CD4-positive, alpha-beta T cell treated with Interleukin-10 for 1 hour (primary cell): ENCODE measurements at regions not wholly inside any gene's neighbourhood (a gene's known extent, or its start where the extent isn't known, plus 50 kb on each side); places are given as distances from the start of the nearest gene placed in this dataset.

Source experiments
- DNase-seq: peaks from one replicate; pipeline ENCODE4 v3.0.0-alpha.2; 2020

- no peak for DNase-seq
Measured at GRCh38 chr6:138011413-138011812, 95.8 kb downstream of the PERP start.

- DNase-seq, result no peak
Measured at GRCh38 chr6:138012682-138013081, 94.5 kb downstream of the PERP start.

GRCh38 chr6:138013959-138014358, 93.3 kb downstream of the PERP start:
- DNase-seq, result no peak

DNA sequence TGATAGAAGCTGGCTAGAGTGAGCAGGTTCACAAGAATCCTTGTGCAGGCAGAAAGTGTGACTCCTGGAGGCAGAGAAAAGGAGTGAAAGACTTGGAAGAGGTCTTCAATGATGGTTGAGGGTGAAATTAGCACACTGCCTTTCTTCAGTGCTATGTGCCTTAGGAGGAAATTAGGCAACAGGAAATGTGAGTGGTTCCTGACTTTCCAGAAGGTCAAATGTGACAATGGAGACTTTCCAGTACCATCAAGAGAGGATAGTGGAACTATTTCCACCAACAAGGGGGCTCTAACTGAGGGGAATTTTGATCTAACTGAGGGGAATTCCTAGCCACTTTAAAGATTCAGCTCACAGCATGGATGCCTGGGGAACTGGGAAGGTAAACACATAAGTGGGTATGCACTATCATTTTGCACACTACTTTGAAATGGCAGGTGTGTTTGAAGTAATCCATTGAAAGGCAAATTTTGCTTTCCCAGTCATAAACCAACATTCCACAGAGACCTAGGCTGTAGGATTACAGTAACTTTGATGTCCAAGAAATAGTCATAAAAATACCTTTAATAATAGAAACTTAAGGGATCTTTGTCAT, 90.0 kb downstream of the PERP start:
- DNase-seq, result no peak

DNA sequence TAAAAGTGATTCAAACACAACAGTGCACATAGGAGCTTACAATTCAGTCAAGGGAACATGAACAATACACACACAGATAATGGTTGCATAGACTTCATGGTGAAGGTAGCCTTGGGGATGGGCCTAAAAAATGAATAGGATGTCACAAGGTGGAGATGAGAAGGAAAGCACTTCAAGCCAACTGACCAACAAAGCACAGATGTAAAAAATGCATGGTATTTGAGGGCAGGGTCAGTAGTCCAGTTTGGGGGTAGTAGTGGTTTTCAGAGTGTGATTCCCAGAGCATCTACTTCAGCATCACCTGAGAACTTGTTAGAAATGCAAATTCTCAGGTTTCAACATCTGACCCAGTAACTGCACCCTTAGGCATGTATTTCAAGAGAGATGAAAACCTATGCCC, 88.9 kb downstream of the PERP start:
- no peak for DNase-seq

- DNase-seq, result no peak
Measured at GRCh38 chr6:138025528-138025978, 81.7 kb downstream of the PERP start.

DNA sequence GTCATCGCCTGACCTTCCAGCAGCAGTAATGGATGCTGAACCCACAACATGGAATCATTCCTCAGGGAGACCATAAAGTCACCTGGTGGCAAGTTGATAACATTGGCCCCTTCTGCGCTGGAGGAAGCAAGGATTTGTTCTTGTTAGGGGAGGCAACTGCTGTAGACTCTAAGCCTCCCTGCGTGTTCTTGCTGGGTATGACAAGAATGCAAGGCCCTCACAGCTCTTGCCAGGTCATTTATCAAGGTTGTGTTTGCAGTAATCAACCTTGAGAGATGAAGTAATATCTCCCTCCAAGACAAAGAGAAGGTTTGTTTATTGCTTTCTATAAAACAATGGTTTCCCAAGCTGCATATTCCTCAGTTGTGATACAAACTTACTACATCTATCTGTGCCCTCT, 80.9 kb downstream of the PERP start:
- DNase-seq, result no peak

GRCh38 chr6:138028893-138029292, 78.3 kb downstream of the PERP start:
- DNase-seq, result no peak

- DNase-seq, result no peak
Measured at GRCh38 chr6:138030872-138031271, 76.3 kb downstream of the PERP start.

DNA sequence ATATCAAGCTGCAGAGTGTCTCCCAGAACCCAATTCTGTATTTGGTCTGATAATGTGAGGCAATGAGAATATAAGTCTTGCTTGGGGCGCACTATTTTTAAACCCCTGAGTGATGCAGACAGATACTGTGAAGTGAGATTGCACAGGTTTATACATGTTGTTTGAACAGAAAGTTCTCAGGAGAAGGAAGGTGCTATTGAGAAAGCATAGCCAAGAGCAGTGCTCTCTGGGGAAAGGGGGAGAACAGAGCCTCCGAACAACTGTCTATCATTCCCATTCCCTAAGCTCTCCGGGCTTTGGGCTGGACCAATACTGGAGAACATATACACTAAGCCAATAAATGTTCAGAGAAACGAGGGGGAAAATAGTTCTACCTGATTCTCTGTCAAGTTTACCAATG, 75.8 kb downstream of the PERP start:
- DNase-seq, result no peak

DNA sequence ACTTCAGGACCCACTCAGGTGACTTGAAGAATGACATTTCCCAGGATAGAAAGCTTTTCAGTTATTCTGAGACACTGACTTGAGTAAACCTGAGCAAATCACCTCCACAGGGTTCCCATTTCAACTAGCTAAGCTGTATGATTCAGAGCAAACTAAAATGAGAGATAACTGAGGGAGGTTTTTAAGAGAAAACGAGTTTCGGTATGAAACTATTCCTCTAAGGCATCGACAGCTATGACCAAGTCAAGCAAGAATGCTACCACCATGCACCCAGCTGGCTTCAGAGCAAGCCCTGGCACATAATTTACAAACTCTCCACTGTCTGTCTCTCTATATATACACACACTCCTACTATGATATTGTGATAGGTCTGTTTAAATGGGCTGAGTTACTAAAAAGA, 75.4 kb downstream of the PERP start:
- no peak for DNase-seq

GRCh38 chr6:138032571-138032970, 74.6 kb downstream of the PERP start:
- no peak for DNase-seq

- DNase-seq, result no peak
Measured at GRCh38 chr6:138034229-138034628, 73.0 kb downstream of the PERP start.

DNA sequence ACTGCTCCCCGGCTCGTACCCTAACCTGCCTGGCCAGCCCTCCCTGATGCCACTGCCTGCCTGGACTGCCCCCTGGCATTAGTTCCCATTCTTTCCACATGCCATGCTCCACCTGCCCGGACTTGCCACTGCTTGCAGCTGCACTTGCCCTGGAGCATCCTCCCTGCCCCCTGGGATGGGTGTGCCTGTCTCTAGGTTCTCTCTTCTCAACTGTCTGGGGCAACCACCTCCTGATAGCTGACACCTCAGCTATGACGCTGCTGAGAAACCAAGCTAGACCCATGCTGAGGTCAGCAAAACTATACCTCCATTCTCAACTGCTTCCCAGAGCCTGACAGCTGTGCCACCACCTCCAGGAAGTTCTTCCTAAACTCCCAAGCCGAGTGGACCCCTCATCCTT, 72.1 kb downstream of the PERP start:
- no peak for DNase-seq

DNA sequence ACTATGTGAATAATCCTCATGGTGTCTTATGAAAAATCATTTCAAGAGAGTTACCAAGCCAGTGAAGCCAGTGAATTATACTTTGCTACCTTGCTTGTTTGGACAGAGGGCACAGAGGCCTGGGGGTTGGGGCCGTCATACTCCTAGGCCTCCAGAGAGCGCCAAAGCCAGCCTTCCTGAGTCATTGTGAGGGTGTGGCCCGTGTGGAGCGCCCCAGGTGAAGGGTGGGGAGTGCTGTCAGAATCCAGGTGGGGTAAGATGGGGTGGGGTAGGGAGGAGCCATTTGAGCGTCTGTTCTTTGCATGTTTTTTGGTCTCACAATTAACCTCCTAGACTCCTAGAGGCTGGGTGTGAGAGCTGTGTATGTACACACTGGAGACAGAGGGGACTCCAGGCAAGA, 71.1 kb downstream of the PERP start:
- no peak for DNase-seq

DNA sequence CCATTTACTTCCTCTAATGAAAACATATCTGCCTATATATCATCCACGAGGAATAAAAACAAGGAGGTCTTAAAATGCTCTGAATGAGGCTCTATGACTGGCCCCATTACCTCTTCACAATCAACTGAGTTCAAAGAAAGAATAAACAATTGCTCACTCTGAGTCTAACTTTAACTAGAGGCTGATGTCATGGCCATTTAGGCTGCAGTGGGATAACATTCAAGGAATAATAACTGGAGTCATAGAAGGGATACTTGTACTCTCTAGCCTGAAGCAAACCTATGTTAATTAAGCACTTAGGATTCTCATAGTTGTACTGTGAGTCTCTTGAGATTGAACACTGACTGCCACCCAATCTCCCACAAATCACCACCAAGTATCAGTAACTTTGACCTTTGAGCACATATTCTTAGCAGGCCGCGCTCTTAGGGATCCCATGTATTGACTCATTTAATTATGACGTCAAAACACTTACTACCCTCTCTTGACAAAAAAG, 70.2 kb downstream of the PERP start:
- no peak for DNase-seq

DNA sequence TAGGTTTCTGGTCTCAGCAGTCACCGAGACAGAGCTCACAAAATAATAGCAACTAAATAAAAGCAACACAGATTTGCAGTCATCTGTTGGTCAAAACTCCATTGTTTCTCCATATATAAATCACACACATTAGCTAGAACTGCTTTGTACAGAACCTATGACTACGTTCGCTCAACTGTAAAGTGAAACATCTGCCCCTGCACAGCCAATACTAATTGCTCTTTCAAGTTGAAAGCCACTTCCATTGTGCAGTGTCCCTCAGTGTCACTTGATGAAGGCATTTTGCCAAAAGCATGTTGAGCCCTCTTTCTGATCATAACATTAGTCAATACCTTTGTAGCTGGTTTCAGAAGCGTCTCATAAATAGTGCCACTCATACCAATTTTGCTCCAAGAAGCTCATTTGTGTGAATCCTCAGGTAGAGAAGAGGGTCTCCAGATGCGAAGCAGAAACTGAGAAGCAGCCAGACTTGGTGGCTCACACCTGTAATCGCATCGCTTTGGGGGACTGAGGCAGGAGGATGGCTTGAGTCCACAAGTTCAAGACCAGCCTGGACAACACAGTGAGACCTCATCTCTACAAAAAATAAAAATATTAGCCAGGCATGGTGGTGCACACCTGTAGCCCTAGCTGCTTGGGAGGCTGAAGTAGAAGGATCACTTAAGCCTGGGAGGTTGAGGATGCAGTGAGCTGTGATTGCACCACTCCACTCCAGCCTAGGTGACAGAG, 68.9 kb downstream of the PERP start:
- DNase-seq, result no peak
